Calu3 (cell line): ENCODE measurements at regions not wholly inside any gene's neighbourhood (a gene's known extent, or its start where the extent isn't known, plus 50 kb on each side); places are given as distances from the start of the nearest gene placed in this dataset.
"Not testable (repeated sequence)": the region's sequence is repeated elsewhere in the genome, so short reads cannot be mapped to it uniquely, and the experiment has no call there.

Experiments
- BruUV-seq: library from RNA; stranded (reverse); fragments of 400-500 nt; replicated peaks from 2 replicates; lab custom pipeline; 2021; lab: Mats Ljungman, UMichigan
- CTCF ChIA-PET: fragments of 300-600 bp; sonication (Branson Sonifier 250); formaldehyde crosslinking; loops from one replicate; lab custom pipeline; 2022; ENCODE audit warnings: antibody characterized with exemption; lab: Charles Lee
- DNase-seq: peaks from one replicate; pipeline ENCODE4 v3.0.0; 2022
- H3K27ac Mint-ChIP-seq: one replicate; pipeline ENCODE4 v1.8.0; 2022; ENCODE audit warnings: mixed read lengths; ENCODE audit not compliant: unreplicated experiment
- H3K27me3 Mint-ChIP-seq: one replicate; pipeline ENCODE4 v1.8.0; 2022; ENCODE audit warnings: mixed read lengths; ENCODE audit not compliant: unreplicated experiment
- H3K36me3 Mint-ChIP-seq: one replicate; pipeline ENCODE4 v1.8.0; 2022; ENCODE audit warnings: mild to moderate bottlenecking, moderate library complexity, mixed read lengths; ENCODE audit not compliant: insufficient read depth, unreplicated experiment
- H3K4me1 Mint-ChIP-seq: one replicate; pipeline ENCODE4 v1.8.0; 2022; ENCODE audit warnings: mild to moderate bottlenecking, low read depth, mixed read lengths; ENCODE audit not compliant: unreplicated experiment
- H3K4me3 Mint-ChIP-seq: one replicate; pipeline ENCODE4 v1.8.0; 2022; ENCODE audit warnings: mild to moderate bottlenecking, low read depth, moderate library complexity, mixed read lengths; ENCODE audit not compliant: unreplicated experiment
- H3K9me3 Mint-ChIP-seq: one replicate; pipeline ENCODE4 v1.8.0; 2022; ENCODE audit warnings: low read depth, mixed read lengths; ENCODE audit not compliant: unreplicated experiment
- intact Hi-C: fragments of 100-400 bp; cut with micrococcal nuclease; formaldehyde crosslinking; loops from one replicate; pipeline ENCODE4 v1.10.0; 2022; ENCODE audit not compliant: unreplicated experiment
- TF ChIP-seq, protein P1 (sequence below): fragments of 200-600 bp; IDR thresholded peaks from one replicate; pipeline ENCODE4 v1.8.0; 2022; ENCODE audit warnings: antibody characterized with exemption; ENCODE audit not compliant: unreplicated experiment

DNA sequence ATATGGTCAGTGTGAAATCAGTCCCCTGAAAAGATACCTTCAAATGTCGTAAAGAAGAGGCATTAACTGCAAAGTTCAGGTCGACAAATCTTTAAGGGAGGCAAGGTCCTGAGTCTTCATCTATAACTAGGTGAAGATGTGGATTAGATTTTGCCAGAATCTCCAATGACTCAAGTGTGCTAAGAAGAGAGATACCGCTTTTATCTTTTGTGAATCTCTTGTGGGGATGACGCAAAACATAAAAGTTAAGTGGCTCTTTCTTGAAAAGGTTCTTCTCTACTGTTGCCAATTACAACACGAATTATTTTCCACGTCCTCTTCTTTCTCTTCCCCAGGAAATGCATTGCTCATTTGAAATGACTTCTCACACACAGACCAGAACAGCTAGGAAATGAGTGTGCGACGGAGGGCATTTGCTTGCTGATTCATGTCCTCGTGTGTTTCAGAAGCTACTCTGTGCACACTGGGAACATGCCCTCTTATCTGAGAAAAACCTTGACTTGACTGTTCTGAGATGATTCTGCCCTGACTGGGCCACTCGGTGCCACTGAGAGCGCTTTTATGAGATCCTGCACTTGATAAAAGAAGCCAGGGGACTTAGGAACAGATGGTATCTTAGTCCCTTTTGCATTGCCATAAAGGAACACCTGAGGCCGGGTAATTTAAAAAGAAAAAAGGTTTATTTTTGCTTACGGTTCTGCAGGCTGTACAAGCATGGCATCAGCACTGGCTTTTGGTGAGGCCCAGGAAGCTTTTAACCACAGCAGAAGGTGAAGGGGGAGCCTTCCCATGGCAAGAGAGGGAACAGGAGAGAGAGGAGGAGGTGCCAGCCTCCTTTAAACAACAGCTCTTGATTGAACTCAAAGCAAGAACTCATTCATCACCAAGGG lies 169.5 kb upstream of the PFKP start:
- CTCF ChIA-PET: no interaction called here
- peaks cover 2% of the 10 kb centered on the region for H3K9me3 Mint-ChIP-seq
- H3K4me1 Mint-ChIP-seq: no peaks in the 10 kb centered on the region
- no peaks in the 10 kb centered on the region for H3K36me3 Mint-ChIP-seq
- no peak overlapping the region for H3K27ac Mint-ChIP-seq
- intact Hi-C loops: no loop called here
- DNase-seq: no peak
- H3K4me3 Mint-ChIP-seq: no peak overlapping the region
- TF ChIP-seq, protein P1, sequence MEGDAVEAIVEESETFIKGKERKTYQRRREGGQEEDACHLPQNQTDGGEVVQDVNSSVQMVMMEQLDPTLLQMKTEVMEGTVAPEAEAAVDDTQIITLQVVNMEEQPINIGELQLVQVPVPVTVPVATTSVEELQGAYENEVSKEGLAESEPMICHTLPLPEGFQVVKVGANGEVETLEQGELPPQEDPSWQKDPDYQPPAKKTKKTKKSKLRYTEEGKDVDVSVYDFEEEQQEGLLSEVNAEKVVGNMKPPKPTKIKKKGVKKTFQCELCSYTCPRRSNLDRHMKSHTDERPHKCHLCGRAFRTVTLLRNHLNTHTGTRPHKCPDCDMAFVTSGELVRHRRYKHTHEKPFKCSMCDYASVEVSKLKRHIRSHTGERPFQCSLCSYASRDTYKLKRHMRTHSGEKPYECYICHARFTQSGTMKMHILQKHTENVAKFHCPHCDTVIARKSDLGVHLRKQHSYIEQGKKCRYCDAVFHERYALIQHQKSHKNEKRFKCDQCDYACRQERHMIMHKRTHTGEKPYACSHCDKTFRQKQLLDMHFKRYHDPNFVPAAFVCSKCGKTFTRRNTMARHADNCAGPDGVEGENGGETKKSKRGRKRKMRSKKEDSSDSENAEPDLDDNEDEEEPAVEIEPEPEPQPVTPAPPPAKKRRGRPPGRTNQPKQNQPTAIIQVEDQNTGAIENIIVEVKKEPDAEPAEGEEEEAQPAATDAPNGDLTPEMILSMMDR: no peak
- no peaks in the 10 kb centered on the region for H3K27me3 Mint-ChIP-seq
- no TSS peak for BruUV-seq

DNA sequence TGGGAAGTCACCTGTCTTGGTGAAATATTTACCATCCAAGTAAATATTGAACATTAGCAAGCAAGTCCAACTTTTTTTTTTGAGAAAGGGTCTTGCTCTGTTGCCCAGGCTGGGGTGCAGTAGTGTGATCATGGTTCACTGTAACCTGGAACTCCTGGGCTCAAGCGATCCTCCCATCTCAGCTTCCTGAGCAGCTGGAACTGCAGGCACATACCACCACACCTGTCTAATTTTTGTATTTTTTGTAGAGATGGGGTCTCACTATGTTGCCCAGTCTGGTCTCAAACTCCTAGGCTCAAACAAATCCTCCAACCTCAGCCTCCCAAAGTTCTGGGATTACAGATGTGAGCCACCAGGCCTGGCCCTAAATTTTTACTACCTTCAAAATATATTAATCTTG lies 171.0 kb upstream of the PFKP start:
- H3K27me3 Mint-ChIP-seq, H3K9me3 Mint-ChIP-seq, H3K36me3 Mint-ChIP-seq, BruUV-seq, H3K4me1 Mint-ChIP-seq, intact Hi-C loops, CTCF ChIA-PET, DNase-seq, H3K4me3 Mint-ChIP-seq, H3K27ac Mint-ChIP-seq: not testable (repeated sequence)

DNA sequence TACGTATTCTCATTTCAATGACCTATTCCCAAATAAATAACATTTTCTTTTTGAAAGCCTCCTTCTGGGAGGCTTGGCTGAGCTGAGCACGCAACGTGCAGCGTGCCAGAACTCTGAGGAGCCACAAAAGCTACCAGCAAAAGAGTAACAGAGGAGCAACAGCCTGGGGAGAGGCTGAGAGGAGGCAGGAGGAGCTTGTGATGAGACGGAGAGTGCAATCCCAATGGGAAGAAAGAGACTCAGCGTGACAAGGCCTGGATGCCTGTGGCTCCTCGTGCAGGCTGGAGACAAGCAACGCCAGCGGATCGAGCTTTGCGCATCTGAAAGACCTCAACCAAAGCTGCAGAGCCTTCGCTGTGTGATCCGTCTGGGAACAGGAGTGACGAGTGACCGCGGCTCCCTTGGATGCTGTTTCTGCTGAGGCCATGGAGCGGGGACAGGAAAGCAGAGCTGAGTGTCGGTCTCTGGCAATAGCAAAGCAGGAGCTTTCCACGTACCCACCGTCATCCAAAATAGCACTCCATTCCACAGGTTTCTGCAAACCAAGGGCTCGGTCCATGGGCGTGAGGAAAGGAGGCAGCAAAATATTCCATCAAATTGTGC lies 171.7 kb upstream of the PFKP start:
- Mint-ChIP-seq H3K4me3 (no peak overlapping the region), H3K9me3 (no peaks in the 10 kb centered on the region), H3K27me3 (peaks cover 8% of the 10 kb centered on the region), H3K27ac (no peak overlapping the region), H3K36me3 (no peaks in the 10 kb centered on the region), H3K4me1 (no peaks in the 10 kb centered on the region)
- TF ChIP-seq, protein P1: no peak
- intact Hi-C loops: no loop called here
- BruUV-seq: no TSS peak
- DNase-seq: no peak
- CTCF ChIA-PET: no interaction called here

DNA sequence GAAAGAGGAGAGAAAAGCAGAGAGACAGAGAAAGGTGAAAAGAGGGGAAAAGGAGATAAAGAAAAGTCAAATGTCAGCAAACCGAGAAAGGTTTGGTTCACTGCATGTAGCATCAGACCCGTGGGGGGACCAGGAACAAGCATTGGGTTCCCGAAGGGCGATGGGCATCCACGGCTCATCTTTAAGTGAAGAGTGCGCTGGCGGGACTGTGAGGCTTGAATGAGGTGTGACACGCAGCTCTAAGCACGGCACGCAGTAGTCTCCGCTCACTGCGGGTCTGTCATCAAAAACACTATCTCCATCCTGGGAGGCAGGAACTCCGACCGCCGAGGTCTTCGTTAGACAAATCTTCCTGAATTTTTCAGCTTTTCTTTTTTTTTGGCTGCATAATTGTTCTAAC lies 173.4 kb upstream of the PFKP start:
- no peak overlapping the region for H3K4me3 Mint-ChIP-seq
- H3K27me3 Mint-ChIP-seq: peaks cover 8% of the 10 kb centered on the region
- intact Hi-C loops: no loop called here
- no peaks in the 10 kb centered on the region for H3K4me1 Mint-ChIP-seq
- TF ChIP-seq, protein P1: no peak
- DNase-seq: no peak
- H3K36me3 Mint-ChIP-seq: no peaks in the 10 kb centered on the region
- no peaks in the 10 kb centered on the region for H3K9me3 Mint-ChIP-seq
- BruUV-seq: no TSS peak
- CTCF ChIA-PET: no interaction called here
- H3K27ac Mint-ChIP-seq: no peak overlapping the region
